OCI-LY7 (cell line): ENCODE measurements at regions not wholly inside any gene's neighbourhood (a gene's known extent, or its start where the extent isn't known, plus 50 kb on each side); places are given as distances from the start of the nearest gene placed in this dataset.

Experiments
- EZH2phosphoT487 ChIP-seq: fragments of 200-600 bp; sonication (generic); IDR thresholded peaks from 2 replicates; pipeline ENCODE4 v1.6.1; 2018; ENCODE audit warnings: low read depth, borderline replicate concordance, mild to moderate bottlenecking, mixed run types, antibody characterized with exemption, low read length, moderate library complexity, mixed read lengths
- TF ChIP-seq, protein P1 (sequence below): fragments of 200-600 bp; sonication (generic); conservative IDR thresholded peaks from 2 replicates; pipeline ENCODE4 v1.5.1; 2014; ENCODE audit warnings: mild to moderate bottlenecking, antibody characterized with exemption, low read length, moderate library complexity, mixed read lengths

DNA sequence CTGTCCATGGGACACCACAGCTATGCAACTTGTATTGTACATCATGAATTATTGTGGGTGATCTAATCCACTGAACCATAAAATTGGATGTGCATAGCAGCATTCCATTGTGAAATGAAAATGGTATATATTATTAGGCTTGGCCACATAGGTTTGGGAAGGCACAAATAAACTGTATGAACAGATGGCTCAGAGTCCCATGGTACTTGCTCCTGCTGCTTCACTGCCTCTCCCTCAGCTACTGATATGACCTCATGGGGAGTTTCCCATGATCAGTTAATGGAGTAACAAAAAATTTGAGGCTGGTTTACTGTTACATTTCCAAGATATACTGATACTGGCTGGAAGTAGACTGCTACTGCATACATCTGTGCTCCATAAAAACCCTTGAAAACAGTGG, 152.7 kb upstream of the NEGR1 start:
- TF ChIP-seq, protein P1, sequence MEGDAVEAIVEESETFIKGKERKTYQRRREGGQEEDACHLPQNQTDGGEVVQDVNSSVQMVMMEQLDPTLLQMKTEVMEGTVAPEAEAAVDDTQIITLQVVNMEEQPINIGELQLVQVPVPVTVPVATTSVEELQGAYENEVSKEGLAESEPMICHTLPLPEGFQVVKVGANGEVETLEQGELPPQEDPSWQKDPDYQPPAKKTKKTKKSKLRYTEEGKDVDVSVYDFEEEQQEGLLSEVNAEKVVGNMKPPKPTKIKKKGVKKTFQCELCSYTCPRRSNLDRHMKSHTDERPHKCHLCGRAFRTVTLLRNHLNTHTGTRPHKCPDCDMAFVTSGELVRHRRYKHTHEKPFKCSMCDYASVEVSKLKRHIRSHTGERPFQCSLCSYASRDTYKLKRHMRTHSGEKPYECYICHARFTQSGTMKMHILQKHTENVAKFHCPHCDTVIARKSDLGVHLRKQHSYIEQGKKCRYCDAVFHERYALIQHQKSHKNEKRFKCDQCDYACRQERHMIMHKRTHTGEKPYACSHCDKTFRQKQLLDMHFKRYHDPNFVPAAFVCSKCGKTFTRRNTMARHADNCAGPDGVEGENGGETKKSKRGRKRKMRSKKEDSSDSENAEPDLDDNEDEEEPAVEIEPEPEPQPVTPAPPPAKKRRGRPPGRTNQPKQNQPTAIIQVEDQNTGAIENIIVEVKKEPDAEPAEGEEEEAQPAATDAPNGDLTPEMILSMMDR, result no peak
- no peak for TF ChIP-seq EZH2phosphoT487
